Left colon (tissue), 2 donors: ENCODE measurements at regions not wholly inside any gene's neighbourhood (a gene's known extent, or its start where the extent isn't known, plus 50 kb on each side); places are given as distances from the start of the nearest gene placed in this dataset.
"Not testable (repeated sequence)": the region's sequence is repeated elsewhere in the genome, so short reads cannot be mapped to it uniquely, and the experiment has no call there.

Experiments
- ATAC-seq: fragments of 200-7000 bp; cut with Tn5 transposase; one replicate; pipeline ENCODE4 v1.9.1; 2020; ENCODE audit warnings: mild to moderate bottlenecking, moderate library complexity
- DNase-seq, 2 donors: peaks; one replicate each; pipeline ENCODE4 v3.0.0-alpha.2; 2020
- intact Hi-C, 2 donors: fragments of 100-400 bp; cut with DNase I in 1 of 2; cut with micrococcal nuclease in 1 of 2; formaldehyde crosslinking; loops; one replicate each; pipeline versions ENCODE4 v1.11.2 to v1.14.0; 2022; cut with DNase I, micrococcal nuclease
- donor health status: DM: no; HTN: no; CAD: no.
- donor health status: DM: yes; HTN: yes; CAD: no.

GRCh38 chr15:30470601-30471365, 56.7 kb upstream of the GOLGA8R start:
- intact Hi-C loops, result not testable (repeated sequence)
- DNase-seq (peak; percentile 35 to 60), ATAC-seq (peak; percentile 98)

GRCh38 chr15:30471366-30471749, 57.3 kb upstream of the GOLGA8R start:
- DNase-seq, intact Hi-C loops: not testable (repeated sequence)
- ATAC-seq, result peak; percentile 16

- DNase-seq, ATAC-seq, intact Hi-C loops: not testable (repeated sequence)
These were observed 57.9 kb upstream of the GOLGA8R start for GRCh38 chr15:30471817-30472551.

- ATAC-seq, DNase-seq, intact Hi-C loops: not testable (repeated sequence)
These were observed 67.0 kb upstream of the GOLGA8Q start for GRCh38 chr15:30484887-30485286.

DNA sequence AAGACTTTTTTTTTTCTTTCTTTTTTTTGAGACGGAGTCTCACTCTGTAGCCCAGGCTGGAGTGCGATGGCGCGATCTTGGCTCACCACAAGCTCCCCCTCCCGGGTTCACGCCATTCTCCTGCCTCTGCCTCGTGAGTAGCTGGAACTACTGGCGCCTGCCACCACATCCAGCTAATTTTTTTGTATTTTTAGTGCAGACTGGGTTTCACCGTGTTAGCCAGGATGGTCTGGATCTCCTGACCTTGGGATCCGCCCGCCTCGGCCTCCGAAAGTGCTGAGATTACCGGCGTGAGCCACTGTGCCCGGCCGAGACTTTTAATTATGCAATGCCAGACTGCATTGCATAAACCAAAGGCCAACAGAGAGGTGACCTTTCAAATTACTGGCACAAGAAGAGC, 62.6 kb upstream of the GOLGA8Q start:
- ATAC-seq, DNase-seq, intact Hi-C loops: not testable (repeated sequence)

- intact Hi-C loops, ATAC-seq, DNase-seq: not testable (repeated sequence)
These were observed 61.5 kb upstream of the GOLGA8Q start for GRCh38 chr15:30490334-30490733.

- DNase-seq, ATAC-seq, intact Hi-C loops: not testable (repeated sequence)
These were observed 57.9 kb upstream of the GOLGA8Q start for GRCh38 chr15:30493947-30494346.

GRCh38 chr15:30497275-30497674, 54.6 kb upstream of the GOLGA8Q start:
- intact Hi-C loops, DNase-seq: not testable (repeated sequence)
- peak; percentile 81 for ATAC-seq

GRCh38 chr15:30499233-30499632, 52.6 kb upstream of the GOLGA8Q start:
- intact Hi-C loops, DNase-seq, ATAC-seq: not testable (repeated sequence)

GRCh38 chr15:30500511-30500910, 51.3 kb upstream of the GOLGA8Q start:
- DNase-seq, intact Hi-C loops: not testable (repeated sequence)
- ATAC-seq, result peak; percentile 66
